NCI-H2081 (cell line): ENCODE measurements at regions not wholly inside any gene's neighbourhood (a gene's known extent, or its start where the extent isn't known, plus 50 kb on each side); places are given as distances from the start of the nearest gene placed in this dataset.

Source experiments
- DNase-seq, 2 experiments: peaks; one replicate each; lab custom pipeline; 2025; lab: John Stamatoyannopoulos, UW

DNA sequence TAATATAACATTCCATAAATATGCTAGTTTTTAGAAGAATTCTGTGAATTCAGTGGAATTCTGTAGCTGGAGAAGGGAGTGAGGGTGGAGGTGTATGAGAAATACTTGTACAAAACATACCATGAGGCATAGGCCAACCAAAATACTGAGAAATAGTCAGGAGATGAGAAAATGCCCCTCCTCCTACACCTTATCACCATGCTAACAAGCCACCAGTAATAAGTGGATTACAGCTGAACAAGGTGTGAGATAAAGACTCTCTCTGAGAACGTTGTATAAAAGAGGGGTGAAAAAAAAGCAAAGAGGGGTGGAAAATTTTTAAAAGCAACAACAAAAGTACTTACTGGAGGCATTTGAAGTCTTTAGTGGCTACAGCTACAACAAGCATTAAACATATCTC, 90.4 kb upstream of the IGFBP3 start:
- DNase-seq = no peak

DNA sequence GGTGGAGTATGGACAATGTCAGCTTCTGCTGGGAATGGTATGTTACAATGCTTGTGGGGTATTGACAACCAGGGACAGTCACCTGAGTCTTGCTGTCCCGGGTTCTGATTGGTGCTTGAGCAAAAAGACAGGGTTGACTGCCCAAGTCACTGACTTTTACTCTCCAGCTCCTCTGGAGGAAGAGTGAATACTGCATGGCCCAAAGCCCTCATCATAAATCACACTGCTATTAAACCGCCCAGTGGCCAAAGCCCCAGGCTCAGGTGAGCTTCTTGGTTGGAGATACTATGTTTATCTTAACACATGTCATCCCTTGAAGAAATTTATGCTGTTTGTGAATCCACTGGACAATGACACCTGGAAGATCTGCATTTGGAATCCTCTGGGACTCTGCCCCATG, 90.0 kb upstream of the IGFBP3 start:
- no peak for DNase-seq

DNA sequence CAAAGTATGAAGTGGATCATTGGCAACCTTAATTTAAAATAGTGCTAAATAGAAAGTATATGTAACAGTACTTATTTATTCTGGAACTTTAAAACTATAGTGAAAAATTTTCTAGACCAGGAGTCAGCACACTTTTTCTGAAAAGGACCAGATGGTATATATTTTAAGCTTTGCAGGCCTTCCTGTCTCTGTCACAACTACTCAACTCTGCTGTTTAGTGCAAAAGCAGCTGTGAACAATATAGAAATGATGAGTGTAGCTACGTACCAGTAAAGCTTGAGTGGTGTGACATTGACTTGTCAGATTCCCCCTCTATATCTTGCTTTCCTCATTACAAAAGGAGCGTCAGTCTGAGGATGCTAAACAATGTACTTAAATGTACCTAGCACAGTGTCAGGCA, 88.1 kb upstream of the IGFBP3 start:
- no peak for DNase-seq

DNA sequence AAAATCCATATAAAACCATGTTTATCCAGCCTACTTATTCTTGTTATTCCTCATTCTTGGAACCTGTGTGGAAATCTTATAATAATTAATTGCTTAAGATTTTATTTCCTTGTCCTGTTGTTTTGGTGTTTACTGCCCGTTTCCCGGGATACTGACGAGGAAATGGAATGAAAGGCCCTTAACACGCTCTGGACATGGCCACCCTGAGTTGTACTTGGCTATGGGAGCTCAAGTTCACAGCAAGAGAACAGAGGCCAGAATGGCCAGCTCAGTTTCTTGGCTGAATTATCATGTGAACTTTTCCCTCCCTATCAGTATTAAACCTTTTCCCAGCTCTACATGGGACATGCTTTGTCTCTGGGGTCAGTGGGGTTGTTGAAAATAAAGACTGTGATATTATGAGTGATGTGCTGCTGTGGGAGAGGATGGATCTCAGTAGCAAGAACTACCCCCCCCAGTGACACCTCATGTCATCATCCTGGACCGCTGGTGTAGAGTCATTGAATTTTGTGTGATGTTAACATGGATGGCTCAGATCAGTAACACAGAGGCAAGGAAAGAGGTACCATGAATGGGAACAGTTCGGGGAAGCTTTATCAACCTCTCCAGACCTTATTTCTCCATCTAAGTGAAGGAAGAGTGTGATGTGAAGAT, 87.0 kb upstream of the IGFBP3 start:
- DNase-seq = no peak

DNA sequence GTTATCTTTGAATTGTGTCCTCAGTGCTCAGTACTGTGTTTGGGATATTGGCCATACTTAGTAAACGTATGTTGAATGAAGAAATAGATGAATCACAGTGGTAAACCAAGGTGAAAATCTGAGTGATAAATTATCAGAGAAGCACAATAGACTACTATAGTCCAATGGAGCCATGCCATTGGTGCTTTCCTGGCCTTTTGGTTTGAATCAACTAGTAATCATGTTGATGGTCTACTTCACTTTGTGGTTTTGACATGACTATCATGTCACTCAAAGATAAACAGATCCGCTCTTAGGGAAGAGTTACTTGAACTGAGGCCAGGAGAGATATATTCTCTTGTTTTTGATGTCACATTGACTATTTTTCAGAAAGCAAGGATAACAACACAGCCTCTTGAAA, 86.1 kb upstream of the IGFBP3 start:
- no peak for DNase-seq

DNA sequence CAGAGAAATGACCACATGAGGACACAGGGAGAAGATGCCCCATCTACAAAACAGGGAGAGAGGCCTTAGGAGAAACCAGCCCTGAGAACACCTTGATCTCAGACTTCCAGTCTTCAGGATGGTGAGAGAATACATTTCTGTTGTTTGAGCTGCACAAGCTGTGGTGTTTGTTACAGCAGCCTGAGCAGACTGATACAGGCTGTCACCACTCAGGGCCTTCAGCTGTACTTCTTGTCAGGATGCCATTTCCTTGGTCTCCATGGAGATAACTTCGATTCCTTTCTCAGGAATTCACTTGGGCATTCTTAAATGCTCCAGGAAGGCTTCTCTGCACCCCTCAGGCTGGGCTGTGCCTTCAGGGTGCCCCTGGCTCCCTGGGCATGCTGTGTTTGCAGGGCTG, 85.7 kb upstream of the IGFBP3 start:
- no peak for DNase-seq

DNA sequence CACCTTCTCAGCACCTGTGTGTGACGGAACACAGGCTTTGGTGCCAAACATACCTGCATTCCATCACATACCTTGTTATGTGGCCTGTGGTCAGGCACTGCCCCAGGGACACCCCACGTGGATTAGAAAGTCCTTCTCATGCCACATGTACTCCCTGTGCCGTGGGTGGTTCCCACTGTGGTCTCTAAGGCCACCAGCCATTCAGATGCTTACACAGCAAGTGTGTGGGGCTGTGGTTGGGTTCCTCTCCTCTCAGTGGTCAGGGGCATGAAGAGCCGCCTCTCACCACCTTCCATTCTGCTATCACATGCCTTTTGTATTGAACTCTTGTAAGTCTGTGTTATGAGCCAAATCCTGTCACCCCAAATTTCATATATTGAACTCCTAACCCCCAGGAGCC, 85.1 kb upstream of the IGFBP3 start:
- DNase-seq = no peak

DNA sequence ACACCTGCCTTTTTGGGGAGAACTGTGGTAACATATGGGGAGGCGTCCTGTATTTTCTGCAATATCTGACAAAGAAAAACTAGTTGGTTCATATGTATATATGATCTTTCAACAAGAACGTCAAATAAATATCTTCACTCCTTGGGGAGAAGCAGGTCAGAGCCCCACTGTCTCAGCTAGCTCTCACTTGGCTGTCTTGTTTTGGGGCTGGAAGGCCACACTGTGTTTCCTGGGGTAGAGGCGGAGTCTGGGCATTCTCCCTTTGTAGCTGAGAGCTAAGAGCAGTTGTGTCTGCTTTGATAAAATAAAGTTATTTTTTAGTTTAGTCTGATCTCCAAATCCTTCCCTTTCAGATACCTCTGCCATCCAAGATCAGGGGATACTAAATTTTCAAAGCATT, 83.9 kb upstream of the IGFBP3 start:
- no peak for DNase-seq

DNA sequence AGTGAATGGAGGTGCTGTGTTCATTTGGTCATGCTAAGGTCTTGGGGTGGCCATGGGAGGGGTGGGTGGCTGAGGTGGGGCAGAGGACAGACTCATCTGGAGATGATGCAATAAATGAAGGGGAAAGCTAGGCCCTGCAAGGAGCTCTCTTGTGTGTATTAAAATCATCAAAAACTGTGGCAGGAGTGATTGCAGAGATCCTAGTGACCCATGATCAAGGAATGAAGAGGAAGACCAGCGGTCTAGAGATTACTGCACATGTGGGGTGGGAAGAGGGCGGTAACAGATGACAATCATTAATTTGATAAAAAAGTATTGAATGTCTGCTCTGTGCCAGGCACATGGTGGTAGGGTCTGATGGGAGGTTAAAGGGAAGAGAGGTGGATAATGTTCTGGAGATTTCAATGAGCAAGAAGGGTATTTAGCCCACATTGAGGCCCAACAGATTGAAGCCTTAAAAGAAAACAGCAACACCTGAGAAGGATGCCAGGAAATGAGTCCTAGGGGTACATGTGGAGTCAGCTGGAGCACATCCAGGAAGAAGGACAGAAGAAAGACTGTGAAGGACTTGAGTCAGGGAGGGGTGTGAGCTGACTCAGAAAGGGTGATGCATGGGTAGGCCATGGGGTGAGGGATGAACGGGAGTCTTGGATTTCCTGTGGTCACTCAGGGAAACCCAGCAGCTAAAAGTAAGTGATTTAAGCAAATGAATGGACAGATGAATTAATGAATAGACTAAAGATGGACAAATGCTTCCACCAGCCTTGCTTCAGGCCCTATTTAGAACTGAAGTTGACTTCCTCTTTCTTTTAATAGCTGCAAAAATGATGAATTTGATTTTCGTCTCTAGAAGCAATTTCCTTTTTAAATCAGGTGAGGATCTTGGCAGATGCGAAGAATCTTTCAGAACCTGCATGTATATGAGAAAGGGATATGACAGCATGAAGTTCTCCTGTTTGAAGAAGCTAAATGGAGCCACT, 83.1 kb upstream of the IGFBP3 start:
- DNase-seq = no peak

DNA sequence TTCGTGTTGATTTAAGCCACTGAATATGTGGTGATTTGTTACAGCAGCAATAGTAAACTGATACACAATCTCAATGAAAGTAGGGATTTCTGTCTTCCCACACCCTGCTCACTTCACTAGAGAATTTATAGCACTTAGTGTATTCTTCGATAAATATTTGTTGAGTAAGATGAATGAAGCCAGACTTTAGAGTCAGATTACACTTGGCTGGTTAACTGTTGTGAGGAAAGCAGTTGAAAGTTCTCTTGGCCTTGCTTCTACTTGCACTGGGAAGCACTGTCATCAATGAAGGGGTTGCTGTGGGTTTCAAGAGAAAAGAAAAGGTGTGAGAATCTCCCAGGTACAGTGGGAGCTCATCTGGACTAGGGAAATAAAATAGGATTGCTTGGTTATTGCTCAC, 82.1 kb upstream of the IGFBP3 start:
- no peak for DNase-seq

DNA sequence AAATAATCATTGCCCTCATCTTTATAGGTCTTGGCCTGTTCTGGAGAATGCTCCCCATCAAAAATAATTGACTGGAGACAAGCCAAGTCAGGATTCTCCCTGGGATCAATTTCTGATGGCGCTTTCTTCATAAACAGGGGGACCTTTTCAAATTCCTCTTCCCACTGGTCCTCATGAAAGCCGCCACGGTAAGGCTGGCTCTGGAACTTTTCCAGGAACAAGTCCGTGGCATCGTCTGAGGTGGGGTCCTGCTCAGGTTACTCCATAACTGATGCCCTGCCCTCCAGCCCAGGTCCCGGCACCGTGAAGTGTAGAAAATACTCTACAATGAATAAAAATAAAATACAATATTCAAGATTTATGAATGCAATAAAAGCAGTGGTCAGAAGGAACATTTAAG, 79.4 kb upstream of the IGFBP3 start:
- DNase-seq = no peak

DNA sequence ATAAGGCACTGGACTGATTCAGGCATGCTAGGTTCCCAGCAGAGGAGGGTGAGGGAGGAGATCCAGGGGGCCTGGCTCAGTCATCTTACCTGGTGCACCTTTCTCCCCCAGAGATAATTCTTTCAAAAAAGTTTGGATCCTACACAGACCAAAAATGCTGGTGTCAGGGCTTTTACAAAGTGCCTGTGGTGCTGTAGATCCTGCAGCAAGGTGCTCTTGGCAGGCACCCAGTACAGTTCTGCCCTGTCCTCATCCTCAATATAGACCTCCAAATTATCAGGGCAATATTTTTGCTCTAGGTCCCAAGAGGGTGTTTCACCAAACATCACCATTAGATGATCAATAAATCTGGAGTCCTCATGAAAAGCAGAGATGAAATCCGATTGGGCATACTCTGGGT, 78.5 kb upstream of the IGFBP3 start:
- DNase-seq = peak in 1 of 2 experiments; percentile 14

DNA sequence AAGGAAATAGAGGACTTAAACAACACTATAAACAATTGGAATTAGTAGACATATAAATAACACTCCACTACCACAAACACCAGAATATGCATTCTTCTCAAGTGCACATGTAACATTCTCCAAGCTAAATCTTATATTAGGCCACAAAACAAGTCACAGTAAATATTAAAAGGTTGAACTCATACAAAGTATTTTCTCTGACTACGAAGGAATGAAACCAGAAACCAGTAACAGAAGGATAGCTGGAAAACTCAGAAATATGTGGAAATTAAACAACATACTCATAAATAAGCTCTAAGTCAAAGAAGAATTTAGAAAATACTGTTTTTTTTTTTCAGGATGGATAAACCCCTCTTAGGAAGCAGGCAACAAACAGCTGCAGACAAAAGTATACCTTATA, 77.4 kb upstream of the IGFBP3 start:
- DNase-seq = no peak

DNA sequence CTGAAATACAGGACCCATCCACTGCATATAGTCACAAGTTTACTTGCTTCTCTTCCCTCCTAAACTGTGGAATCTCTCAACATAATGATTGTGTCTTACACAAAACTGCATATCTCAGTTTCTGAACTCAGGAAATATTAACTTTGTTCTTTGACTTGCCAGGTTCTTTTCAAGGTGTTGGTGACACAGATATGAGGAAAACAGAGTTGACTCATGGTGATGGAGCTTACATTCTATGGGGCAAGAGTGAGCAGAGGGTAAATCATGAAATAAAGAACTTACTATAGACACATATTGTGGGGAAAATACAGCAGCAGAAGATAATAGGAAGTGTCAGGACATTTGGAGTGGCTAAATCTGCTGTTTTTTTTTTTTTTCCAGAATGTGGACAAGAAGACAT, 72.5 kb upstream of the IGFBP3 start:
- DNase-seq = no peak

DNA sequence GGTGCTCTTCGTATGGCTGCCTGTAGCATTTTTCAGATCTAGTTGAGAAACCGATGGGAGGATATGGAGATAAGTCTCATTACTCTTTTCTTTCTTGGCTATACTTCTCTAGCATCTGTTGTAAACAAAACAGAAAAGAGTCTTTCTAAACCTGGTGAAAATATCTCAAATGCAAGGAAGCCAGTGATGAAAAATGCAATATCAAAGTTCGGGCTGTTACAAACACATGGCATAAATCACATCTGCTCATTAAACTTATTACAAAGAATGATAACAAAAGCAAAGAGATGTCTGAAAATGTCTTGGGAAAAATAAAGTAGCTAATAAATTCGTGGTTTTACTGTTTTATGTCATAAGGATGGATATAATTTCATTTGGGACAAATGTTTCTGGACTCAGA, 71.8 kb upstream of the IGFBP3 start:
- DNase-seq = no peak

DNA sequence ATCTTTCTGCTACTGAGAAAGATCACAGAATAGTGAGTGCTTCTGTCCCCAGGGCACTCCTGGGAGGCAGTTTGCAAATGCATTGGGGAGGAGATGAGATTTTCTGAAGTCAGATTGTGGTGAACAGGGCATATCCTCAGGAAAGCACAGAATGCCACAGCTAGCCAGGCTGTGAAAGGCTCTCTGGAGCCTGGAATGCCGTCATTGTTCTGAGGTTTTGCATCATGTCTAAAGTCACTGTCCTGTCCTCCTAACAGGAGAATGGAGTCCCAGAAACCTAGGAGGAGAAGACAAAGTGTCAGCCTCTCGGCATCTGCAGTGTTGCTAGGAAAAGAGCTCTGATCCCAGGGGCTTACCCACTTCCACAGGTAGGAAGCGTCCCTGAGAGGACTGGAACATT, 69.2 kb upstream of the IGFBP3 start:
- no peak for DNase-seq

DNA sequence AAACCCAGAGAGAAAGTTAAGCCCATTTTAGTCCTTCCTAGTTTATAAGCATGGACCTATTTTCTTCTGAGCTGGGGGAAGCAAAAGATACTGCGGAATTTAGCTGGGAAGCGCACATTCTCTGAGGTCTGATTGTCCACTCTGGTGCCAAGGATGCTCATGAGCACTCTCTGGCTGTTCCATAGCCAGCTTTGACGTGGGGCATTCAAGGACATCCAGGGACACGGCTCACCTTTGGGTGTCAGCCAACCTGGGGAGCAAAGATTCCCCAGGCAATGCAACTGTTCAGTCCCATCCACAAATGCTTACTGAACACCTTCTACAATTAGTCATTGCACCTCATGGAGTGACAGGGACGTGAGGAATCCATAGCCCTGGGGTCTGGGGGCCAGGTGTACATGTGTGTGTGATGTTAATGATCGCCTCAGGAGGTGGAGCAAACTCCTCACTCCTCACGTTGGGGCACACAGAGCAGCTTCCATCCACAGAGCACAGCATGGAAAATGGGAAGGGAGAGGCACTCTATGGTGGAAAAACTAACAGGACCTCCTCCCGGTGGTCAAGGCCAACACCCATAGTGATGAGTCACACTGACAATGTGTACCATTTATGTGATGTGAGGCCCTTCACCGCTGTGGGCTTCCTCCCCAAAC, 67.5 kb upstream of the IGFBP3 start:
- DNase-seq = no peak

DNA sequence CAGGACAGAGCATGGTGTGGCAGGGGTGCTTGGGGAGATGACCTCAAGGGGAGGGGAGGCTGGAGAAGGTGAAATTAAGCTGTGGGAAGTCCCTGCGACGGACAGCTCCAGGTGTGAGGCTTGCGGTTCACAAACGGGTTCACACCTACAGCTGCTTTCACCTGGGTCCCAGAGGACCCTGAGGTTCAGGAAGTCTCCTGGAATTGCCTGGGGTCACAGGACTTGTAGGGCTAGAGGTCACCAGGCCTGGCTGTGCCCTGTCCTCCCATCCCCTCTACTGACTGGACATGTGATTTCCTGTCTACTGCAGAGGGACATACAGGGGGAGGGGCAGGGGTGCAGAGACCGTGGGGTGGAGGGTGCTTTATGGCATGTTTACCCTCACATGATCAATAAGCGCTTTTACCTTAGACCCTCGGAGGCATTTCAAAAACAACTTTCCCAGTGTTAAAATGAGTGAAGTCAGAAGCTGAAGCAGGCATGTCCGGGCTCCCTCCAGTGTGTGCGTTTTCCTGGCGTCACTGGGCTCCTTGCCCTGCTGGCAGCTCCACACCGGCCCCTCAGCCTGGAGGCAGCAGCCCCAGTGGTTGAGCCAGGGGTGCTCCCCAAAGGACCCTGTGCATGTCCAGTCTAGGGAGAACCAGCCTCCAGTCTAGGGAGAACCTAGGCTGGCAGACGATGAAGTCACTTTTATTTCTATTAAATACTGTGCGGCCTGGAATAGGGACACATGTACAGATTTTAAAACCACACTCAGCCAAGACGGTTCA, 66.6 kb upstream of the IGFBP3 start:
- DNase-seq = no peak

DNA sequence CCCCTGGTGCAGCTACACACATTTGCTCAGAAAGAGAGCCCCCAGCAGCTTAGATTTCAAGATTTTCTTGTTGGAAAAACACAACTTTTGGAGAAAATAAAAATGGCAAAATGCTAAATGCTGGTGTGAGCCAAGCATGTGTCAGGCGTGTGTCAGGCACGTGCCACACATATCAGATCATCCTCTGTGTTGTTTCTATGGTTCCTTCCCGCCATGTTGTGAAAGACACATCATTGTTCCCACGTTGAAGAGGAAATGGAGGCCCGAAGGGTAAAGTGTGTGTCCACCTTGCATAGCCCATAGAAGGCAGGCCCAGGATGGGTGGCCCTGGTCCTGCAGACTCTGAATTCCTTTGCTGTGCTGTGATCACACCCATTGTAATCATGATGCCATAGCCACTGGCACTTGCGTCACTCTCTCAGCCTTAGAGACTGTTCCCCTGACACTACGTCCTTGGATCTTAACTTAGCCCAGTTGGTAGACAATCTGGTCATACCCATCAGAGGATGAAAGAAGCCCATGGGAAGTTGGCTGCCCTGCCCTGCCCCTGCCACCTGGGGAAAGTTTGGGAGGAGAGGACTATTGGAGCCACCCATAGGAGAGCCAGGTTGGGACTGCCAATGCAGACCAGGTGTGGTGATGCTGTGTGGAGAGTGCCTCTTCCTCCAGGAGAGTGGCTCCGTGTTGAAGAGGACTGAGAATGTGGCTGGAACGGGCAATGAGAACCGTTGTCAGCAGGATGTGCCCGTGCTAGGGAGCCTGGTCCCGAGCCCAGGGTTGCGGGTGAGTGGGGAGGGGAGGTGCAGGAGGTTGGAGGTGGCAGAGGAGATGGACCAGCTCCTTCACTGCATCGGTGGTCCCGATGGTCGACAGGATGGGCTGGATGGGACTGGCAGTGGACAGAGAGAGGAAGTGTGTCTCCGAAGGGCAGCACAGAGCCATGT, 65.6 kb upstream of the IGFBP3 start:
- no peak for DNase-seq

DNA sequence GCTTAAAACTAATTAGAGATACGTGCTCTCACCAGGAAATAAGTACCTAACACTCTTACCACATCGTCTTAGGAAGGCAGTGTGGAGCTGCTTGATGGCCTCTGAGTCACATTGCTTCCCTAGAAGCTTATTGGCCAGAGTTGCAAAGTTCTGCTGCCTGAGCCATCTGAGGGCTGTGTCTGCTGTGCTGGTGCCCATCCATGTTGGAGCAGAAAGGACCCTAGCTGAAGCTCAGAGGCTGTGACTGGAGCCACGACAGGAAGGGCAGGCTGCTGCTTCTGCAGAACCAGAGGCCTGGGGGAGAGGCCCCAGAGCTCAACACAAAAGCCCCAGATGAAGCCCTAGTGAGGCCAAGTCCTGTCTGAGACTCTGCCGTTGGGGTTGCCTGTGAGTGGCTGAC, 64.8 kb upstream of the IGFBP3 start:
- DNase-seq = no peak
